Upper lobe of left lung (tissue), 6 donors: ENCODE measurements at regions not wholly inside any gene's neighbourhood (a gene's known extent, or its start where the extent isn't known, plus 50 kb on each side); places are given as distances from the start of the nearest gene placed in this dataset.
"Not testable (repeated sequence)": the region's sequence is repeated elsewhere in the genome, so short reads cannot be mapped to it uniquely, and the experiment has no call there.

Source experiments
- ATAC-seq, 2 donors: fragments of 200-7000 bp; cut with Tn5 transposase; one replicate each; pipeline ENCODE4 v1.9.1; 2022; ENCODE audit warnings: mild to moderate bottlenecking in 2 of 2, moderate library complexity in 2 of 2; ENCODE audit not compliant: low FRiP score in 2 of 2
- DNase-seq, 2 donors: peaks; one replicate each; pipeline ENCODE4 v3.0.0-alpha.2; 2019 to 2020
- H3K27ac ChIP-seq, 4 donors: fragments of 200-600 bp; sonication (generic); one replicate each; pipeline ENCODE4 v1.5.1; 2016 to 2019
- H3K27me3 ChIP-seq, 4 donors: fragments of 200-600 bp; sonication (generic); one replicate each; pipeline ENCODE4 v1.5.1; 2017 to 2019
- H3K36me3 ChIP-seq, 4 donors: fragments of 200-600 bp; sonication (generic); one replicate each; pipeline ENCODE4 v1.5.1; 2016 to 2019
- H3K4me1 ChIP-seq, 4 donors: fragments of 200-600 bp; sonication (generic); one replicate each; pipeline ENCODE4 v1.5.1; 2018 to 2019
- H3K4me3 ChIP-seq, 4 donors: fragments of 200-600 bp; sonication (generic); one replicate each; pipeline ENCODE4 v1.5.1; 2017 to 2019; ENCODE audit warnings: mild to moderate bottlenecking in 2 of 4, moderate library complexity in 1 of 4
- H3K9me3 ChIP-seq, 4 donors: fragments of 200-600 bp; sonication (generic); one replicate each; pipeline ENCODE4 v1.5.1; 2018 to 2019
- CTCF ChIP-seq, 6 experiments: fragments of 450-650 bp in 4 of 6; fragments of 200-600 bp in 2 of 6; sonication (generic) in 2 of 6; IDR thresholded peaks; one replicate each; pipeline ENCODE4 v1.5.1; 2016 to 2019; ENCODE audit warnings: antibody characterized with exemption in 6 of 6
- EP300 ChIP-seq, 4 donors: sonication (generic); formaldehyde crosslinking; IDR thresholded peaks; one replicate each; pipeline ENCODE4 v1.5.1; 2017; ENCODE audit warnings: antibody characterized with exemption in 4 of 4, control low read depth in 2 of 4
- POLR2A ChIP-seq, 4 donors: fragments of 450-650 bp; IDR thresholded peaks; one replicate each; pipeline ENCODE4 v1.5.1; 2016 to 2017; ENCODE audit warnings: antibody characterized with exemption in 4 of 4, mild to moderate bottlenecking in 2 of 4
- POLR2AphosphoS5 ChIP-seq, 2 donors: sonication (generic); formaldehyde crosslinking; IDR thresholded peaks; one replicate each; pipeline ENCODE4 v1.5.1; 2017; ENCODE audit warnings: antibody characterized with exemption in 2 of 2
- WGBS, 2 donors: methylation state at CpG; one replicate each; pipeline ENCODE4 v1.1.5; 2017 to 2018; 5-methylcytosine and 5-hydroxymethylcytosine counted together
- donor health status: DM: no; HTN: no; CAD: no; lungs with moderate emphysema.
- donor health status: DM: no; HTN: yes; CAD: no; lungs with severe emphysema.

DNA sequence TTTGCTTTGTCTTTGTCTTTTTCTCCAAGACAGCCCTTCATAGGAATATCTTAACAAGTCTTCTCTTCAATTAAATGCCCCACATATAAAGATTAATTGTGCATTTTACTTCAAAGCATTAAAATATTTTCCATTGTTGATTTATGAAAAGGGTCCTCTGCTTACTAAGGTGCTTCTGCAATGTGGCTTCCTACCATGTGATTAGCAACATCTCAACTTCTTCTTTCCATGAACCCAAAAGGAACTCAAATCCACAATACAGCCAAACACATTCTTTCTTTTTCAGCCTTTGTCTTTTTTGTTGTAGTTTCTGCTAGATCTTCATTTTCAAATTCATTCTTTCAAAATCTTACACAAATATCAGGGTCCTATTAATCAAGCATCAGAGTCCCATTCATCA lies 309.2 kb downstream of the NSUN3 start:
- no peaks in the 10 kb centered on the region for H3K9me3 ChIP-seq
- H3K4me1 ChIP-seq = no peaks in the 10 kb centered on the region
- H3K27me3 ChIP-seq = no peaks in the 10 kb centered on the region
- H3K27ac ChIP-seq = no peak overlapping the region
- no peak for TF ChIP-seq POLR2AphosphoS5 (IDR thresholded peaks at IDR 0.05)
- no peak for TF ChIP-seq CTCF (IDR thresholded peaks at IDR 0.05)
- no peak for TF ChIP-seq EP300 (IDR thresholded peaks at IDR 0.05)
- no peak for TF ChIP-seq POLR2A (IDR thresholded peaks at IDR 0.05)
- no peak for ATAC-seq
- no peak for DNase-seq
- H3K36me3 ChIP-seq = no peaks in the 10 kb centered on the region
- no peak overlapping the region for H3K4me3 ChIP-seq

GRCh38 chr3:94373456-94373855 lies 310.6 kb downstream of the NSUN3 start:
- TF ChIP-seq POLR2A (IDR thresholded peaks at IDR 0.05) = no peak
- no peak for TF ChIP-seq EP300 (IDR thresholded peaks at IDR 0.05)
- TF ChIP-seq POLR2AphosphoS5 (IDR thresholded peaks at IDR 0.05) = no peak
- no peak for TF ChIP-seq CTCF (IDR thresholded peaks at IDR 0.05)
- H3K27ac ChIP-seq = no peak overlapping the region
- no peaks in the 10 kb centered on the region for H3K27me3 ChIP-seq
- no peak for DNase-seq
- no peak for ATAC-seq
- H3K4me1 ChIP-seq = no peaks in the 10 kb centered on the region
- no peak overlapping the region for H3K4me3 ChIP-seq
- no peaks in the 10 kb centered on the region for H3K9me3 ChIP-seq
- H3K36me3 ChIP-seq = no peaks in the 10 kb centered on the region

- DNase-seq (no peak), ATAC-seq (no peak)
- TF ChIP-seq POLR2AphosphoS5 (IDR thresholded peaks at IDR 0.05) (no peak), CTCF (IDR thresholded peaks at IDR 0.05) (no peak), POLR2A (IDR thresholded peaks at IDR 0.05) (no peak), EP300 (IDR thresholded peaks at IDR 0.05) (no peak)
- H3K27me3 ChIP-seq = no peaks in the 10 kb centered on the region
- no peaks in the 10 kb centered on the region for H3K36me3 ChIP-seq
- no peaks in the 10 kb centered on the region for H3K4me1 ChIP-seq
- no peaks in the 10 kb centered on the region for H3K9me3 ChIP-seq
- 43 to 53% methylated on average over 1 of the region's 1 CpG for WGBS, 2 donors
- no peak overlapping the region for H3K27ac ChIP-seq
- no peak overlapping the region for H3K4me3 ChIP-seq
These were observed 311.7 kb downstream of the NSUN3 start for GRCh38 chr3:94374439-94375161.

GRCh38 chr3:94377123-94377696 lies 314.3 kb downstream of the NSUN3 start:
- not testable (repeated sequence) for H3K9me3 ChIP-seq, H3K27ac ChIP-seq, ATAC-seq, H3K36me3 ChIP-seq, H3K4me3 ChIP-seq, H3K4me1 ChIP-seq, H3K27me3 ChIP-seq, DNase-seq
- WGBS, 2 donors = 72 to 78% methylated on average over 3 of the region's 3 CpGs

DNA sequence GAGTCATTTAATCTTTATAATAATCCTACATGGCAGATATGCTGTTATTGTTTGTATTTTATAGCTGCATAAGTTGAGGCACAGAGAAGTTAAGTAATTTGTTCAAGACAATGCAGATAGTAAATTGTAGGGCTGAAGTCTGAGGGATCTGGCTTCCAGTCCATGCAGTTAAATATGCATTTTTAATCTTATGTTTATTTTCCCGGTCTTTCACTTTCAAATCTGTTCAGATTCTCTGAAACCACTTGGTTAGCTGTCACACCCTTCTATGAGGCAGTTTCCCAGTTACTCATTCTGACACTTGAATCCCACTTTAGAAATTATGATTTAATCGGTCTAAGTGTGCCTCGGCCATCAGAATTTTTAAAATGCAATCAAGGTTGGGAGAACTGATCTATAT lies 315.0 kb downstream of the NSUN3 start:
- not testable (repeated sequence) for DNase-seq, H3K27me3 ChIP-seq, H3K36me3 ChIP-seq, H3K4me1 ChIP-seq, H3K4me3 ChIP-seq, H3K9me3 ChIP-seq, ATAC-seq, H3K27ac ChIP-seq
- WGBS, 2 donors = 77 to 81% methylated on average over 3 of the region's 3 CpGs

DNA sequence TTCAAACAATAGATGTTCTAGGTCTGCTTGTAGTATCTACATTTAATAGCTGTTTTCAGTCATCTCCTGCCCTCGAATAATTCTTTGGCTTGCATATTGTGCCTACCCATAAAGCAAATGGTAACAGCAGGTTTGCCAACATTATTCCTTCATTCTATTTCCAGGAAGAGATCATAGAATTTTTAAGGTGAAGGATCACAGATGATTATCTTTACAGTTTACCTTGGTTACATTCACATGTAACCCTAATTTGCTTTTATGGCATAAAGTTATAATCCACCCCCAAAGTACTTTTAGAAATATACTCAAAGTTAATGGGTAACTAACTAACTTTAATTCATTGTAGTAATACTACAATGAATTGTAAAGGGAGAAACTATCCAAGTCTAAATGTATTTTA lies 315.5 kb downstream of the NSUN3 start:
- DNase-seq = no peak
- no peaks in the 10 kb centered on the region for H3K27me3 ChIP-seq
- WGBS, 2 donors = 83 to 97% methylated on average over 1 of the region's 1 CpG
- no peak overlapping the region for H3K27ac ChIP-seq
- TF ChIP-seq POLR2A (IDR thresholded peaks at IDR 0.05) = no peak
- ATAC-seq = no peak
- no peaks in the 10 kb centered on the region for H3K4me1 ChIP-seq
- no peaks in the 10 kb centered on the region for H3K36me3 ChIP-seq
- H3K4me3 ChIP-seq = no peak overlapping the region
- H3K9me3 ChIP-seq = no peaks in the 10 kb centered on the region
